OCI-LY3 (cell line): ENCODE measurements at regions not wholly inside any gene's neighbourhood (a gene's known extent, or its start where the extent isn't known, plus 50 kb on each side); places are given as distances from the start of the nearest gene placed in this dataset.

Experiments used
- H2AFZ ChIP-seq: fragments of 200-600, 300-600 bp; shearing (Covaris generic); 2 replicates; pipeline ENCODE4 v1.6.0; 2014; ENCODE audit warnings: antibody characterized with exemption, low read depth, low read length
- H3K27ac ChIP-seq: fragments of 200-600, 300-600 bp; sonication (generic); 2 replicates; pipeline ENCODE4 v1.5.1; 2014; ENCODE audit warnings: mild to moderate bottlenecking, low read length, moderate library complexity, mixed read lengths
- H3K27me3 ChIP-seq: fragments of 200-600, 300-600 bp; sonication (generic); 2 replicates; pipeline ENCODE4 v1.6.1; 2014; ENCODE audit warnings: low read depth, low read length, mixed read lengths
- H3K36me3 ChIP-seq: fragments of 200-600, 300-600 bp; sonication (generic); replicated peaks from 2 replicates; pipeline ENCODE3; 2014; ENCODE audit warnings: low read depth, low read length, mixed read lengths
- H3K4me1 ChIP-seq: fragments of 300-600, 200-600 bp; sonication (generic); 2 replicates; pipeline ENCODE4 v1.6.1; 2014; ENCODE audit warnings: low read length, mixed read lengths
- H3K4me2 ChIP-seq: fragments of 200-600, 300-600 bp; sonication (generic); 2 replicates; pipeline ENCODE4 v1.6.1; 2014; ENCODE audit warnings: low read length, mixed read lengths
- H3K4me3 ChIP-seq: fragments of 300-600, 200-600 bp; sonication (generic); 2 replicates; pipeline ENCODE4 v1.5.1; 2014; ENCODE audit warnings: antibody characterized with exemption, mild to moderate bottlenecking, low read length, moderate library complexity
- H3K79me2 ChIP-seq: fragments of 300-600, 200-600 bp; shearing (Covaris generic); 2 replicates; pipeline ENCODE4 v1.6.1; 2014; ENCODE audit warnings: mild to moderate bottlenecking, low read length, mixed read lengths
- H3K9ac ChIP-seq: fragments of 300-600, 200-600 bp; shearing (Covaris generic); 2 replicates; pipeline ENCODE4 v1.6.0; 2014; ENCODE audit warnings: mild to moderate bottlenecking, low read length, moderate library complexity
- H3K9me3 ChIP-seq: fragments of 200-600, 300-600 bp; shearing (Covaris generic); 2 replicates; pipeline ENCODE4 v1.6.1; 2014; ENCODE audit warnings: low read length, mixed read lengths; ENCODE audit not compliant: insufficient read depth
- H4K20me1 ChIP-seq: fragments of 200-600, 300-600 bp; sonication (generic); 2 replicates; pipeline ENCODE4 v1.6.1; 2016; ENCODE audit warnings: low read length, mixed read lengths; ENCODE audit not compliant: insufficient read depth
- CTCF ChIP-seq: fragments of 200-600, 300-600 bp; sonication (generic); IDR thresholded peaks from 2 replicates; pipeline ENCODE4 v1.5.1; 2014; ENCODE audit warnings: antibody characterized with exemption, low read length, low read depth
- EZH2phosphoT487 ChIP-seq: fragments of 200-600 bp; shearing (Covaris generic); IDR thresholded peaks from 2 replicates; pipeline ENCODE4 v1.6.1; 2018; ENCODE audit warnings: antibody characterized with exemption, mixed run types, low read depth

- Histone ChIP-seq H3K27me3 (no peaks in the 10 kb centered on the region), H2AFZ (no peak overlapping the region), H3K27ac (no peak overlapping the region), H3K4me3 (no peak overlapping the region), H3K9me3 (peaks cover 10% of the 10 kb centered on the region; the same call in 1 of the 2 replicates), H4K20me1 (no peaks in the 10 kb centered on the region), H3K79me2 (no peaks in the 10 kb centered on the region), H3K9ac (no peak overlapping the region), H3K4me1 (no peaks in the 10 kb centered on the region), H3K4me2 (no peak overlapping the region), H3K36me3 (peaks cover 3% of the 10 kb centered on the region)
- TF ChIP-seq CTCF = no peak
- no peak for TF ChIP-seq EZH2phosphoT487
These were observed 373.5 kb downstream of the CDC5L start for GRCh38 chr6:44761046-44761445.

- Histone ChIP-seq H3K4me3 (no peak overlapping the region), H3K27me3 (no peaks in the 10 kb centered on the region), H3K79me2 (no peaks in the 10 kb centered on the region), H2AFZ (no peak overlapping the region; the same call in 1 of the 2 replicates), H3K4me2 (no peak overlapping the region), H3K36me3 (peaks cover 3% of the 10 kb centered on the region), H3K9me3 (peaks cover 10% of the 10 kb centered on the region; the same call in 1 of the 2 replicates), H4K20me1 (no peaks in the 10 kb centered on the region), H3K9ac (no peak overlapping the region), H3K4me1 (no peaks in the 10 kb centered on the region), H3K27ac (no peak overlapping the region)
- TF ChIP-seq EZH2phosphoT487 = no peak
- TF ChIP-seq CTCF = no peak
These were observed 375.0 kb downstream of the CDC5L start for GRCh38 chr6:44762496-44762895.

GRCh38 chr6:44771647-44772415, 384.3 kb downstream of the CDC5L start:
- H3K4me1 ChIP-seq = peaks cover 5% of the 10 kb centered on the region

More at GRCh38 chr6:44771647-44772415, 384.3 kb downstream of the CDC5L start:
- Histone ChIP-seq H3K27ac (no peak overlapping the region), H3K36me3 (no peaks in the 10 kb centered on the region), H3K27me3 (no peaks in the 10 kb centered on the region), H3K79me2 (no peaks in the 10 kb centered on the region), H3K4me3 (no peak overlapping the region), H4K20me1 (no peaks in the 10 kb centered on the region), H3K9me3 (no peaks in the 10 kb centered on the region), H2AFZ (no peak overlapping the region), H3K4me2 (no peak overlapping the region), H3K9ac (no peak overlapping the region)
- TF ChIP-seq CTCF (no peak), EZH2phosphoT487 (no peak)
